ENCODE measurements at regions not wholly inside any gene's neighbourhood (a gene's known extent, or its start where the extent isn't known, plus 50 kb on each side); places are given as distances from the start of the nearest gene placed in this dataset.
"Not testable (repeated sequence)": the region's sequence is repeated elsewhere in the genome, so short reads cannot be mapped to it uniquely, and the experiment has no call there.

DNA sequence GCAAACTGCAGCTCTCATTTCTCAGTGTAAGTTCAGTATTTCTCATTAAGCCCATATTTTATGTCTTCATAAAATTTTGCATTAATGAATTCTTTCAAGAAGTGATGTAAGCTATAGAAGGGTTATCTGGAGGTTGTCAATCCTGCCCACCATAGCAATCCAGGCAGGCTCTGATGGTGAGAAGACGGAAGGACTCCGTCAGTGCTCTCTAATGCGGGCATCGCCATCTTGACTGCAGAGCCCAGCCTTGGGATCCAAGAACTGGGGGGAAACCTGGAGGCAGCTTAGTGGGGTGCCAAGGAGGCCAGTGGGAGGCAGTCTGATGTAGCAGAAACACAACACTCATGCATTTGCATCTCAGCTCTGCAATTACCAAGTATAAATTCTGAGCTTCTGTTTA, 707.4 kb upstream of the NRP1 start:
- TF ChIP-seq, protein P1, sequence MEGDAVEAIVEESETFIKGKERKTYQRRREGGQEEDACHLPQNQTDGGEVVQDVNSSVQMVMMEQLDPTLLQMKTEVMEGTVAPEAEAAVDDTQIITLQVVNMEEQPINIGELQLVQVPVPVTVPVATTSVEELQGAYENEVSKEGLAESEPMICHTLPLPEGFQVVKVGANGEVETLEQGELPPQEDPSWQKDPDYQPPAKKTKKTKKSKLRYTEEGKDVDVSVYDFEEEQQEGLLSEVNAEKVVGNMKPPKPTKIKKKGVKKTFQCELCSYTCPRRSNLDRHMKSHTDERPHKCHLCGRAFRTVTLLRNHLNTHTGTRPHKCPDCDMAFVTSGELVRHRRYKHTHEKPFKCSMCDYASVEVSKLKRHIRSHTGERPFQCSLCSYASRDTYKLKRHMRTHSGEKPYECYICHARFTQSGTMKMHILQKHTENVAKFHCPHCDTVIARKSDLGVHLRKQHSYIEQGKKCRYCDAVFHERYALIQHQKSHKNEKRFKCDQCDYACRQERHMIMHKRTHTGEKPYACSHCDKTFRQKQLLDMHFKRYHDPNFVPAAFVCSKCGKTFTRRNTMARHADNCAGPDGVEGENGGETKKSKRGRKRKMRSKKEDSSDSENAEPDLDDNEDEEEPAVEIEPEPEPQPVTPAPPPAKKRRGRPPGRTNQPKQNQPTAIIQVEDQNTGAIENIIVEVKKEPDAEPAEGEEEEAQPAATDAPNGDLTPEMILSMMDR (IDR thresholded peaks at IDR 0.05; ENCODE audit: extremely low read depth, insufficient read depth, missing control alignments) = no peak
- no peak for DNase-seq (ENCODE audit: low spot score)
- in situ Hi-C loops (cut with MboI; ENCODE audit: low pct_unique_long_range_greater_than_20kb, low sequenced_read_pairs, unreplicated experiment) = no loop called here

DNA sequence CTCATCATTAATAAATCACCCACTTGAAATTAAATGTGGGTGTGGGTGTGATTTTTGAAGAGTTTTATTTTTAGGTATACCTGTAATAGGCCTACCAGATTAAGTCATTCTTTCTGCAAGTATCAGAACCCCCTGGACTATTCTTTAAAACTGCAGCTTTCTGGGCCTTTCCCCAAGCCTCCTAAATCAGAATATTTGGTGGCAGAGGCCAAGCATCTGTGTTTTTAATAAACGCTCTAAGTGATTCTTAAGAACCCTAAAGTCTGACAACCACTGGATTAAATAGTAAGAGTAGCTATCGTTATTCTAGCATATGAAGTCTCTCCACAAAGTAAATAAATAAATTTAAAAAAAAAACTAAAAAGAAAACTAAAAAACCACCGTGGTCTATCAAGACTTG, 703.0 kb upstream of the NRP1 start:
- in situ Hi-C loops (cut with MboI; ENCODE audit: low pct_unique_long_range_greater_than_20kb, low sequenced_read_pairs, unreplicated experiment) = no loop called here
- DNase-seq (ENCODE audit: low spot score) = no peak
- TF ChIP-seq, protein P1 (IDR thresholded peaks at IDR 0.05; ENCODE audit: extremely low read depth, insufficient read depth, missing control alignments) = no peak

DNA sequence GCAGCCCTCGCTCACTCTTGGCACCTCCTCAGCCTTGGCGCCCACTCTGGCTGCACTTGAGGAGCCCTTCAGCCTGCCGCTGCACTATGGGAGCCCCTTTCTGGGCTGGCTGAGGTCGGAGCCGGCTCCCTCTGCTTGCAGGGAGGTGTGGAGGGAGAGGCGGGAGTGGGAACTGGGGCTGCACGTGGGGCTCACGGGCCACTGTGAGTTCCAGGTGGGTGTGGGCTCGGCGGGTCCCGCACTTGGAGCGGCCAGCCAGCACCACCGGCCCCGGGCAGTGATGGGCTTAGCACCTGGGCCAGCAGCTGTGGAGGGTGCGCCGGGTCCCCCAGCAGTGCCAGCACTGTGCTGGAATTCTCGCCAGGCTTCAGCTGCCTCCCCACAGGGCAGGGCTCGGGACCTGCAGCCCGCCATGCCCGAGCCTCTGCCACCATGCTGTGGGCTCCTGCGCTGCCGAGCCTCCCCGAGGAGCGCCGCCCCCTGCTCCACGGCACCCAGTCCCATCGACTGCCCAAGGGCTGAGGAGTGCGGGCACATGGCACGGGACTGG, 700.8 kb upstream of the NRP1 start:
- DNase-seq (ENCODE audit: low spot score); in situ Hi-C loops (cut with MboI; ENCODE audit: low pct_unique_long_range_greater_than_20kb, low sequenced_read_pairs, unreplicated experiment): not testable (repeated sequence)

DNA sequence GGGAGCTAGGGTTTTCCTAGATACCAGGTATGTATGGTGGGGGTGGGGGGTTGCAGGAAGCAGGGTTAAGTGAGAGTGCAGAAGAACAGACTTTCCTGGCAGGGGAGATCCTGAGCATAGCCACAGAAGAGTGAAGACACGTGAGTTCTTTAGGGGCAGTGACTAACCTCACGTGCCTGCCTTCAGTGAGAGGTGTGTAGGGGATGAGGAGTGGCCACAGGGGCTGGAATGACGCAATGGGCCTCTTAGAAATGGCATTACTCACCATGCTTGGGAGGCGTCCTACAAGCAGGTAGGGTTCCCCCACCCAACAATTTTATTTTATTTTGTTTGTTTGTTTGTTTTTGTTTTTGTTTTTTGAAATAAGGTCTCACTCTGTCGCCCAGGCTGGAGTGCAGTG, 698.6 kb upstream of the NRP1 start:
- in situ Hi-C loops (cut with MboI; ENCODE audit: low pct_unique_long_range_greater_than_20kb, low sequenced_read_pairs, unreplicated experiment) = no loop called here

DNA sequence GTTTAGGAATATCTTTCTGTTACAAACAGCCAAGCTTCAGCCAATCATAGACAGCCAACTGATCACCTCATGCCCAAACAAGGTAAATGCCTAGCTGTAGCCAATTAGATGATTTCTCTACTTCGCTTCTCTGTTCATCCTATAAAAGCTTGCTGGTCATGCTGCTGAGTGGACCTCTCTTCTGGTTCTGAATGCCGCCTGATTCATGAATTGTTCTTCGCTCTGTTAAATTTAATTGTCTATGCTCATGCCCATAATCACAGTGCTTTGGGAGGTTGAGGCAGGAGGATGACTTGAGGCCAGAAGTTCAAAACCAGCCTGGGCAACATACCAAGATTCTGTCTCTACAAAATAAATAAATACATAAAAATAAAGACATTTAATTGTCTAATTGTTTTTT, 698.1 kb upstream of the NRP1 start:
- in situ Hi-C loops (cut with MboI; ENCODE audit: low pct_unique_long_range_greater_than_20kb, low sequenced_read_pairs, unreplicated experiment) = no loop called here
- TF ChIP-seq, protein P1 (IDR thresholded peaks at IDR 0.05; ENCODE audit: extremely low read depth, insufficient read depth, missing control alignments) = no peak
- no peak for DNase-seq (ENCODE audit: low spot score)

More for the DNA sequence above, 698.6 kb upstream of the NRP1 start:
- no peak for DNase-seq (ENCODE audit: low spot score)
- TF ChIP-seq, protein P1 (IDR thresholded peaks at IDR 0.05; ENCODE audit: extremely low read depth, insufficient read depth, missing control alignments) = no peak

DNA sequence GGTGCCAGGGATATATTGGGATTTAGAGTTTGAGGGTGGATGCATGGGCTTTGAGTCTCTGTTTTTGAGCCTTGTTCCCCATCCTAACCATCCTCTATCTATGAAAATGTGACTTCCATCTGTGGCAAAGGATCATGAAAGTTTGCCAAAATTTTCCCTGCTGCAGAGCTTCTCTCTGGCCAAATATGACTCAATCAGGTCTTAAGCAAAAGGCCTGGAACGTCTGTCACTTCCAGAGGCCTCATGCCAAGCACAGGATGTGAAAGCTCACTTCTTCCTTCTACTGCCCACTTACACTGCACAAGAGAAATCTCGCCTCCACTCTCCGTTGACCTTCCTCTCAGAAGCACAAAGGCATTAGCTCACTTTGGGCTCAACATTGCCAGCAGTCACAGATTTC, 696.9 kb upstream of the NRP1 start:
- in situ Hi-C loops (cut with MboI; ENCODE audit: low pct_unique_long_range_greater_than_20kb, low sequenced_read_pairs, unreplicated experiment) = no loop called here
- TF ChIP-seq, protein P1 (IDR thresholded peaks at IDR 0.05; ENCODE audit: extremely low read depth, insufficient read depth, missing control alignments) = no peak
- no peak for DNase-seq (ENCODE audit: low spot score)

DNA sequence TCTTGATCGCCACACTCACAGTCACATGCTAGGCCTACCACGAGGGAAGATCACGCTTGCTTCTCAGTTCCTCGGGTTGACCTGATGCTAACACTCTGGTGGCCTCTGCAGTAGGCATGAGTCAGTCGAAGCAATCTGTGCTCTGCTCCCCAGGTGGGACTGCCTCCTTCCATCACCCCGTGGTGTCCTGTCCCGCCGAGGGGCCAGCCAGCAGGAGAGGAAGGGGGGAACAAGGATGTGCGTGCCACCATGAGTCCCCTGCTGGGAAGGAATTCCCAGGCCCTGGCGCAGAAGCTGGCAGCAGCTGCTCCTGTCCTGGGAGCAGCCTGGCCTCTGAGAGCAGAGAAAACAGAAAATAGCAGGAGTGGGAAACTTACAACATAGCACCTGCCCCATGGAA, 695.0 kb upstream of the NRP1 start:
- in situ Hi-C loops (cut with MboI; ENCODE audit: low pct_unique_long_range_greater_than_20kb, low sequenced_read_pairs, unreplicated experiment) = no loop called here
- DNase-seq (ENCODE audit: low spot score) = no peak
- TF ChIP-seq, protein P1 (IDR thresholded peaks at IDR 0.05; ENCODE audit: extremely low read depth, insufficient read depth, missing control alignments) = no peak
